ENCODE measurements at regions not wholly inside any gene's neighbourhood (a gene's known extent, or its start where the extent isn't known, plus 50 kb on each side); places are given as distances from the start of the nearest gene placed in this dataset.
"Not testable (repeated sequence)": the region's sequence is repeated elsewhere in the genome, so short reads cannot be mapped to it uniquely, and the experiment has no call there.

- H3K36me3 ChIP-seq (ENCODE audit: insufficient read depth, low read length); H3K4me3 ChIP-seq (ENCODE audit: low read depth in 1 of 2, low read length in 2 of 2); H3K9ac ChIP-seq (ENCODE audit: low read length); H3K27ac ChIP-seq (ENCODE audit: low read depth, low read length); H3K9me3 ChIP-seq (ENCODE audit: low read length); H3K27me3 ChIP-seq (ENCODE audit: control insufficient read depth in 1 of 2, insufficient read depth in 2 of 2, low read length in 2 of 2); H3K4me1 ChIP-seq (ENCODE audit: insufficient read depth, low read length): not testable (repeated sequence)
Observed at GRCh38 chr4:187671958-187672357, 323.6 kb upstream of the ZFP42 start.

- not testable (repeated sequence) for H3K9ac ChIP-seq (ENCODE audit: low read length); H3K27me3 ChIP-seq (ENCODE audit: control insufficient read depth in 1 of 2, insufficient read depth in 2 of 2, low read length in 2 of 2); H3K27ac ChIP-seq (ENCODE audit: low read depth, low read length); H3K4me1 ChIP-seq (ENCODE audit: insufficient read depth, low read length); H3K36me3 ChIP-seq (ENCODE audit: insufficient read depth, low read length); H3K9me3 ChIP-seq (ENCODE audit: low read length); H3K4me3 ChIP-seq (ENCODE audit: low read depth in 1 of 2, low read length in 2 of 2)
Observed at GRCh38 chr4:187672526-187672925, 323.0 kb upstream of the ZFP42 start.

GRCh38 chr4:187679450-187679849, 316.1 kb upstream of the ZFP42 start:
- H3K9me3 ChIP-seq (ENCODE audit: low read length): no peaks in the 10 kb centered on the region
- no peaks in the 10 kb centered on the region for H3K27me3 ChIP-seq (ENCODE audit: control insufficient read depth in 1 of 2, insufficient read depth in 2 of 2, low read length in 2 of 2)
- no peaks in the 10 kb centered on the region for H3K4me1 ChIP-seq (ENCODE audit: insufficient read depth, low read length)
- no peaks in the 10 kb centered on the region for H3K36me3 ChIP-seq (ENCODE audit: insufficient read depth, low read length)
- no peak overlapping the region for H3K4me3 ChIP-seq (ENCODE audit: low read depth in 1 of 2, low read length in 2 of 2)
- H3K27ac ChIP-seq (ENCODE audit: low read depth, low read length): no peak overlapping the region
- no peak overlapping the region for H3K9ac ChIP-seq (ENCODE audit: low read length)

- no peak overlapping the region for H3K4me3 ChIP-seq (ENCODE audit: low read depth in 1 of 2, low read length in 2 of 2)
- H3K36me3 ChIP-seq (ENCODE audit: insufficient read depth, low read length): no peaks in the 10 kb centered on the region
- no peak overlapping the region for H3K9ac ChIP-seq (ENCODE audit: low read length)
- no peaks in the 10 kb centered on the region for H3K4me1 ChIP-seq (ENCODE audit: insufficient read depth, low read length)
- no peaks in the 10 kb centered on the region for H3K9me3 ChIP-seq (ENCODE audit: low read length)
- H3K27me3 ChIP-seq (ENCODE audit: control insufficient read depth in 1 of 2, insufficient read depth in 2 of 2, low read length in 2 of 2): no peaks in the 10 kb centered on the region
- H3K27ac ChIP-seq (ENCODE audit: low read depth, low read length): no peak overlapping the region
Observed at GRCh38 chr4:187685247-187685646, 310.3 kb upstream of the ZFP42 start.

GRCh38 chr4:187687697-187688096, 307.9 kb upstream of the ZFP42 start:
- no peaks in the 10 kb centered on the region for H3K27me3 ChIP-seq (ENCODE audit: control insufficient read depth in 1 of 2, insufficient read depth in 2 of 2, low read length in 2 of 2)
- no peaks in the 10 kb centered on the region for H3K4me1 ChIP-seq (ENCODE audit: insufficient read depth, low read length)
- no peak overlapping the region for H3K4me3 ChIP-seq (ENCODE audit: low read depth in 1 of 2, low read length in 2 of 2)
- H3K9ac ChIP-seq (ENCODE audit: low read length): no peak overlapping the region
- H3K27ac ChIP-seq (ENCODE audit: low read depth, low read length): no peak overlapping the region
- H3K9me3 ChIP-seq (ENCODE audit: low read length): no peaks in the 10 kb centered on the region
- H3K36me3 ChIP-seq (ENCODE audit: insufficient read depth, low read length): no peaks in the 10 kb centered on the region

GRCh38 chr4:187692626-187693025, 302.9 kb upstream of the ZFP42 start:
- Histone ChIP-seq H3K27me3 (ENCODE audit: control insufficient read depth in 1 of 2, insufficient read depth in 2 of 2, low read length in 2 of 2) (no peaks in the 10 kb centered on the region), H3K36me3 (ENCODE audit: insufficient read depth, low read length) (no peaks in the 10 kb centered on the region), H3K4me1 (ENCODE audit: insufficient read depth, low read length) (no peaks in the 10 kb centered on the region), H3K9ac (ENCODE audit: low read length) (no peak overlapping the region), H3K4me3 (ENCODE audit: low read depth in 1 of 2, low read length in 2 of 2) (no peak overlapping the region), H3K27ac (ENCODE audit: low read depth, low read length) (no peak overlapping the region), H3K9me3 (ENCODE audit: low read length) (no peaks in the 10 kb centered on the region)

GRCh38 chr4:187695531-187695930, 300.0 kb upstream of the ZFP42 start:
- not testable (repeated sequence) for H3K9me3 ChIP-seq (ENCODE audit: low read length); H3K27me3 ChIP-seq (ENCODE audit: control insufficient read depth in 1 of 2, insufficient read depth in 2 of 2, low read length in 2 of 2); H3K36me3 ChIP-seq (ENCODE audit: insufficient read depth, low read length); H3K4me3 ChIP-seq (ENCODE audit: low read depth in 1 of 2, low read length in 2 of 2); H3K4me1 ChIP-seq (ENCODE audit: insufficient read depth, low read length); H3K9ac ChIP-seq (ENCODE audit: low read length); H3K27ac ChIP-seq (ENCODE audit: low read depth, low read length)

GRCh38 chr4:187711586-187711985, 284.0 kb upstream of the ZFP42 start:
- Histone ChIP-seq H3K27ac (ENCODE audit: low read depth, low read length) (no peak overlapping the region), H3K9me3 (ENCODE audit: low read length) (no peaks in the 10 kb centered on the region), H3K36me3 (ENCODE audit: insufficient read depth, low read length) (no peaks in the 10 kb centered on the region), H3K9ac (ENCODE audit: low read length) (no peak overlapping the region), H3K27me3 (ENCODE audit: control insufficient read depth in 1 of 2, insufficient read depth in 2 of 2, low read length in 2 of 2) (no peaks in the 10 kb centered on the region), H3K4me1 (ENCODE audit: insufficient read depth, low read length) (no peaks in the 10 kb centered on the region), H3K4me3 (ENCODE audit: low read depth in 1 of 2, low read length in 2 of 2) (no peak overlapping the region)

- Histone ChIP-seq H3K9ac (ENCODE audit: low read length) (no peak overlapping the region), H3K27ac (ENCODE audit: low read depth, low read length) (no peak overlapping the region), H3K36me3 (ENCODE audit: insufficient read depth, low read length) (no peaks in the 10 kb centered on the region), H3K4me3 (ENCODE audit: low read depth in 1 of 2, low read length in 2 of 2) (no peak overlapping the region), H3K27me3 (ENCODE audit: control insufficient read depth in 1 of 2, insufficient read depth in 2 of 2, low read length in 2 of 2) (no peaks in the 10 kb centered on the region), H3K4me1 (ENCODE audit: insufficient read depth, low read length) (no peaks in the 10 kb centered on the region), H3K9me3 (ENCODE audit: low read length) (no peaks in the 10 kb centered on the region)
Observed at GRCh38 chr4:187714957-187715356, 280.6 kb upstream of the ZFP42 start.

- Histone ChIP-seq H3K4me1 (ENCODE audit: insufficient read depth, low read length) (no peaks in the 10 kb centered on the region), H3K36me3 (ENCODE audit: insufficient read depth, low read length) (no peaks in the 10 kb centered on the region), H3K9ac (ENCODE audit: low read length) (no peak overlapping the region), H3K9me3 (ENCODE audit: low read length) (no peaks in the 10 kb centered on the region), H3K4me3 (ENCODE audit: low read depth in 1 of 2, low read length in 2 of 2) (no peak overlapping the region), H3K27me3 (ENCODE audit: control insufficient read depth in 1 of 2, insufficient read depth in 2 of 2, low read length in 2 of 2) (no peaks in the 10 kb centered on the region), H3K27ac (ENCODE audit: low read depth, low read length) (no peak overlapping the region)
Observed at GRCh38 chr4:187715466-187715865, 280.1 kb upstream of the ZFP42 start.

- Histone ChIP-seq H3K27me3 (ENCODE audit: control insufficient read depth in 1 of 2, insufficient read depth in 2 of 2, low read length in 2 of 2) (no peaks in the 10 kb centered on the region), H3K4me1 (ENCODE audit: insufficient read depth, low read length) (no peaks in the 10 kb centered on the region), H3K27ac (ENCODE audit: low read depth, low read length) (no peak overlapping the region), H3K9me3 (ENCODE audit: low read length) (no peaks in the 10 kb centered on the region), H3K36me3 (ENCODE audit: insufficient read depth, low read length) (no peaks in the 10 kb centered on the region), H3K9ac (ENCODE audit: low read length) (no peak overlapping the region), H3K4me3 (ENCODE audit: low read depth in 1 of 2, low read length in 2 of 2) (no peak overlapping the region)
Observed at GRCh38 chr4:187724456-187724855, 271.1 kb upstream of the ZFP42 start.

GRCh38 chr4:187726485-187726884, 269.1 kb upstream of the ZFP42 start:
- H3K36me3 ChIP-seq (ENCODE audit: insufficient read depth, low read length): no peaks in the 10 kb centered on the region
- H3K9ac ChIP-seq (ENCODE audit: low read length): no peak overlapping the region
- H3K4me3 ChIP-seq (ENCODE audit: low read depth in 1 of 2, low read length in 2 of 2): no peak overlapping the region
- H3K27ac ChIP-seq (ENCODE audit: low read depth, low read length): no peak overlapping the region
- H3K9me3 ChIP-seq (ENCODE audit: low read length): no peaks in the 10 kb centered on the region
- no peaks in the 10 kb centered on the region for H3K4me1 ChIP-seq (ENCODE audit: insufficient read depth, low read length)
- no peaks in the 10 kb centered on the region for H3K27me3 ChIP-seq (ENCODE audit: control insufficient read depth in 1 of 2, insufficient read depth in 2 of 2, low read length in 2 of 2)
